K562 (cell line): ENCODE measurements at regions not wholly inside any gene's neighbourhood (a gene's known extent, or its start where the extent isn't known, plus 50 kb on each side); places are given as distances from the start of the nearest gene placed in this dataset.

Source experiments
- ATAC-seq: fragments of 200-7000 bp; cut with Tn5 transposase; 3 replicates; pipeline ENCODE4 v1.9.1; 2020; ENCODE audit warnings: moderate library complexity
- BruUV-seq: library from RNA; stranded (reverse); fragments of 400-500 nt; replicated peaks from 2 replicates; lab custom pipeline; 2021; lab: Mats Ljungman, UMichigan
- CTCF ChIA-PET: fragments of 300-600 bp; formaldehyde crosslinking; extraction: SDS; loops from one replicate; lab custom pipeline; 2021; ENCODE audit warnings: low intra/inter-chr PET ratio; lab: Yijun Ruan, JAX
- POLR2A ChIA-PET: fragments of 300-600, 350-650 bp; sonication (Branson Sonifier 250); formaldehyde crosslinking; extraction: SDS; loops from one replicate; lab custom pipeline; 2021; ENCODE audit warnings: antibody characterized with exemption, inconsistent platforms; lab: Yijun Ruan, JAX
- DNase-seq, 4 experiments: peaks; one replicate each; pipeline versions ENCODE4 v3.0.0 to v3.0.0-alpha.2; 2011 to 2018; ENCODE audit warnings: low spot score in 3 of 4, mixed read lengths in 3 of 4; ENCODE audit errors: extremely low read depth in 1 of 4
- FAIRE-seq: peaks from 2 replicates; lab custom pipeline; 2011; peaks lifted over from hg19 to GRCh38; lab: Jason Lieb, UNC
- H2AFZ ChIP-seq: 2 replicates; pipeline ENCODE4 v1.6.0; 2011; ENCODE audit warnings: low read depth, low read length, control low read depth, inconsistent platforms
- H3K27ac ChIP-seq: fragments of 200-600 bp; 3 replicates; pipeline ENCODE4 v1.8.0; 2011; ENCODE audit warnings: low read depth, mild to moderate bottlenecking, control low read depth, inconsistent platforms, low read length, moderate library complexity, mixed read lengths; ENCODE audit errors: extremely low read depth
- H3K27me3 ChIP-seq, 2 experiments: fragments of 300-600 bp in 1 of 2; 2 replicates in 1 of 2; 3 replicates in 1 of 2; pipeline versions ENCODE4 v1.6.0 to v1.8.0; 2011; ENCODE audit warnings: inconsistent platforms in 2 of 2, low read length in 2 of 2, mild to moderate bottlenecking in 1 of 2, mixed read lengths in 1 of 2, moderate library complexity in 1 of 2; ENCODE audit not compliant: control insufficient read depth in 2 of 2, insufficient read depth in 2 of 2
- H3K36me3 ChIP-seq: fragments of 300-600 bp; 3 replicates; pipeline ENCODE4 v1.8.0; 2011; ENCODE audit warnings: mild to moderate bottlenecking, low read length, inconsistent platforms; ENCODE audit not compliant: control insufficient read depth, insufficient read depth
- H3K4me1 ChIP-seq, 2 experiments: fragments of 200-600 bp in 1 of 2; replicated peaks in 1 of 2; 2 replicates in 1 of 2; 3 replicates in 1 of 2; pipeline versions ENCODE4 v1.5.1 to v1.8.0; 2011; ENCODE audit warnings: inconsistent platforms in 2 of 2, low read length in 2 of 2, mild to moderate bottlenecking in 1 of 2, mixed read lengths in 1 of 2, moderate library complexity in 1 of 2; ENCODE audit not compliant: control insufficient read depth in 2 of 2, insufficient read depth in 2 of 2
- H3K4me2 ChIP-seq: 2 replicates; pipeline ENCODE4 v1.6.1; 2011; ENCODE audit warnings: low read length, control low read depth, inconsistent platforms, mixed read lengths; ENCODE audit not compliant: insufficient read depth
- H3K4me3 ChIP-seq: fragments of 200-600 bp; sonication (generic), shearing (Covaris generic); 2 replicates; pipeline ENCODE4 v1.5.1; 2016; ENCODE audit warnings: control low read depth, inconsistent platforms
- H3K79me2 ChIP-seq: fragments of 200-600 bp; 3 replicates; pipeline ENCODE4 v1.8.0; 2011; ENCODE audit warnings: low read length, inconsistent platforms; ENCODE audit not compliant: control insufficient read depth, insufficient read depth
- H3K9ac ChIP-seq, 2 experiments: 2 replicates each; pipeline versions ENCODE4 v1.6.0 to v1.6.1; 2011; ENCODE audit warnings: low read depth in 2 of 2, low read length in 2 of 2, control low read depth in 1 of 2, inconsistent platforms in 1 of 2, mild to moderate bottlenecking in 1 of 2, mixed read lengths in 1 of 2; ENCODE audit not compliant: insufficient read depth in 1 of 2
- H3K9me1 ChIP-seq: one replicate; pipeline ENCODE4 v1.6.0; 2011; ENCODE audit warnings: inconsistent platforms, mild to moderate bottlenecking, low read length, moderate library complexity; ENCODE audit not compliant: control insufficient read depth, insufficient read depth
- H3K9me3 ChIP-seq: replicated peaks from 2 replicates; pipeline ENCODE4 v1.5.1; 2011; ENCODE audit warnings: low read depth, low read length, inconsistent platforms; ENCODE audit not compliant: control insufficient read depth, insufficient read depth
- H4K20me1 ChIP-seq: replicated peaks from 2 replicates; pipeline ENCODE4 v1.6.1; 2011; ENCODE audit warnings: low read length, inconsistent platforms, mixed read lengths; ENCODE audit not compliant: control insufficient read depth, insufficient read depth
- ARNT ChIP-seq, 2 experiments: fragments of 450-650 bp; IDR thresholded peaks; 2 replicates each; pipeline ENCODE4 v1.6.1; 2016; ENCODE audit warnings: mild to moderate bottlenecking in 1 of 2
- CBX2 ChIP-seq: fragments of 200-600 bp; sonication (generic); IDR thresholded peaks from one replicate; pipeline ENCODE4 v1.6.1; 2012; ENCODE audit warnings: mild to moderate bottlenecking, low read length, inconsistent platforms; ENCODE audit not compliant: insufficient read depth, poor library complexity, severe bottlenecking
- KAT2B ChIP-seq: IDR thresholded peaks from one replicate; pipeline ENCODE4 v1.6.1; 2012; ENCODE audit warnings: low read depth, mild to moderate bottlenecking, control low read depth, inconsistent platforms, low read length, moderate library complexity
- MBD2 ChIP-seq: sonication (generic); IDR thresholded peaks from 2 replicates; pipeline ENCODE4 v1.6.1; 2016; ENCODE audit warnings: low read depth, borderline replicate concordance
- RB1 ChIP-seq: fragments of 450-650 bp; IDR thresholded peaks from 2 replicates; pipeline ENCODE4 v1.6.1; 2017; ENCODE audit warnings: low read depth, mild to moderate bottlenecking
- RBBP5 ChIP-seq: fragments of 200-600 bp; sonication (generic); IDR thresholded peaks from 2 replicates; pipeline ENCODE4 v1.6.1; 2012; ENCODE audit warnings: borderline replicate concordance, mild to moderate bottlenecking, low read length, control low read depth, inconsistent platforms; ENCODE audit not compliant: insufficient read depth, poor library complexity, severe bottlenecking
- SLC30A9 ChIP-seq: fragments of 250-450 bp; sonication (Bioruptor Pico); IDR thresholded peaks from 2 replicates; pipeline ENCODE4 v1.8.0; 2022; ENCODE audit warnings: mild to moderate bottlenecking, moderate library complexity
- SMAD1 ChIP-seq: fragments of 150-350 bp; IDR thresholded peaks from 2 replicates; pipeline ENCODE4 v1.6.1; 2014; ENCODE audit warnings: low read length, low read depth; ENCODE audit not compliant: partially characterized antibody
- SMARCA4 ChIP-seq: fragments of 450-650 bp; IDR thresholded peaks from 2 replicates; pipeline ENCODE4 v1.6.1; 2016
- WHSC1 ChIP-seq: IDR thresholded peaks from one replicate; pipeline ENCODE4 v1.6.1; 2012; ENCODE audit warnings: low read length, control low read depth, inconsistent platforms
- ZNF408 ChIP-seq: fragments of 250-450 bp; sonication (Bioruptor Pico); IDR thresholded peaks from 2 replicates; pipeline ENCODE4 v1.4.0; 2020; ENCODE audit warnings: low read depth, mild to moderate bottlenecking, moderate library complexity
- ZNF830 ChIP-seq: fragments of 250-450 bp; sonication (Bioruptor Pico); IDR thresholded peaks from 2 replicates; pipeline ENCODE4 v1.5.0; 2021; ENCODE audit warnings: mild to moderate bottlenecking
- WGBS: fragments of 100-300 bp; shearing (Covaris generic); methylation state at CpG from one replicate; pipeline ENCODE4 v1.1.6; 2016; ENCODE audit warnings: low coverage, mixed read lengths; ENCODE audit not compliant: insufficient coverage; ENCODE audit errors: missing lambda C conversion rate; 5-methylcytosine and 5-hydroxymethylcytosine counted together
- in situ Hi-C: fragments of 300-500 bp; cut with MboI; formaldehyde crosslinking; loops from 4 replicates; pipeline ENCODE4 v1.15.0; 2018; ENCODE audit warnings: inconsistent platforms, mixed read lengths
- intact Hi-C: fragments of 100-400 bp; cut with micrococcal nuclease; formaldehyde crosslinking; loops from 2 replicates; pipeline ENCODE4 v1.14.2; 2022
- TF ChIP-seq, protein P1 (sequence below): fragments of 250-450 bp; sonication (Bioruptor Pico); IDR thresholded peaks from 2 replicates; pipeline ENCODE4 v1.4.0; 2020; ENCODE audit warnings: borderline replicate concordance
- TF ChIP-seq, protein P2 (sequence below): conservative IDR thresholded peaks from 2 replicates; pipeline ENCODE4 v1.6.1; 2011; ENCODE audit warnings: low read depth, mild to moderate bottlenecking, low read length; ENCODE audit not compliant: control insufficient read depth
- TF ChIP-seq, protein P3 (sequence below): sonication (generic); formaldehyde crosslinking; IDR thresholded peaks from 2 replicates; pipeline ENCODE4 v1.8.0; 2022; ENCODE audit warnings: mild to moderate bottlenecking, missing genetic modification reagents
- TF ChIP-seq, protein P4 (sequence below): fragments of 450-650 bp; formaldehyde crosslinking; IDR thresholded peaks from 2 replicates; pipeline ENCODE4 v1.4.0; 2020; ENCODE audit warnings: mild to moderate bottlenecking

DNA sequence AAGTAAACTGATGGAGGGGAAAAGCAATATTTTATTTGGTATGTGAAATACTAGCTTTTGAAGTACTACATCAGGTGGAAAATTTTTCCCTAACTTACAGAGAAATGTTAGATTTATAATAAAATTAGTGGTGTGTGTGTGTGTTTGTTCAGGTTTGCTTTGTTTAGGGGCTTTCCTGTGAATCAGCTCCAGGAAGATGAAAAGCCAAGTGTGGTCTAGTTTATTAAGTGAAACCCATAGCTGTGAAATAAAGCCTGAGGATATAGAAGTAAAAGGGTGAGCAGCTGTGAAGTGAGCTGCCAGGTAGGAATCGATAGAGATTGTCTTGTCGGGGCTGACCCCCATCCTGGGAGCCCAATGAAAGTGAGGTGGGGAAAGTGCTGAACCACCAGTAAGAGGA, 347.6 kb upstream of the IMPG1 start:
- ChIA-PET POLR2A (no interaction called here), CTCF (no interaction called here)
- Histone ChIP-seq H3K36me3 (no peaks in the 10 kb centered on the region), H3K27ac (no peak overlapping the region), H2AFZ (no peak overlapping the region), H3K9ac (no peak overlapping the region), H3K9me3 (no peaks in the 10 kb centered on the region), H3K4me1 (no peaks in the 10 kb centered on the region), H3K4me3 (no peak overlapping the region), H3K4me2 (no peak overlapping the region), H4K20me1 (no peaks in the 10 kb centered on the region), H3K79me2 (no peaks in the 10 kb centered on the region), H3K27me3 (no peaks in the 10 kb centered on the region), H3K9me1 (no peaks in the 10 kb centered on the region)
- DNase-seq: no peak
- FAIRE-seq: no peak
- no TSS peak for BruUV-seq
- ATAC-seq: no peak
- in situ Hi-C loops: no loop called here
- WGBS: 0% methylated on average over 2 of the region's 2 CpGs
- intact Hi-C loops: no loop called here
- TF ChIP-seq ARNT (IDR thresholded peaks at IDR 0.05) (no peak), SLC30A9 (CRISPR knock-in tag) (no peak), SMARCA4 (no peak), ZNF830 (CRISPR knock-in tag) (no peak), CBX2 (no peak), RB1 (no peak), WHSC1 (no peak), SMAD1 (no peak), MBD2 (no peak), KAT2B (no peak), RBBP5 (no peak), ZNF408 (CRISPR knock-in tag) (no peak)
- TF ChIP-seq, protein P1, sequence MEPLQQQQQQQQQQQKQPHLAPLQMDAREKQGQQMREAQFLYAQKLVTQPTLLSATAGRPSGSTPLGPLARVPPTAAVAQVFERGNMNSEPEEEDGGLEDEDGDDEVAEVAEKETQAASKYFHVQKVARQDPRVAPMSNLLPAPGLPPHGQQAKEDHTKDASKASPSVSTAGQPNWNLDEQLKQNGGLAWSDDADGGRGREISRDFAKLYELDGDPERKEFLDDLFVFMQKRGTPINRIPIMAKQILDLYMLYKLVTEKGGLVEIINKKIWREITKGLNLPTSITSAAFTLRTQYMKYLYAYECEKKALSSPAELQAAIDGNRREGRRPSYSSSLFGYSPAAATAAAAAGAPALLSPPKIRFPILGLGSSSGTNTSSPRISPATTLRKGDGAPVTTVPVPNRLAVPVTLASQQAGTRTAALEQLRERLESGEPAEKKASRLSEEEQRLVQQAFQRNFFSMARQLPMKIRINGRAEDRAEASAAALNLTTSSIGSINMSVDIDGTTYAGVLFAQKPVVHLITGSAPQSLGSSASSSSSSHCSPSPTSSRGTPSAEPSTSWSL (CRISPR knock-in tag): no peak
- TF ChIP-seq, protein P2, sequence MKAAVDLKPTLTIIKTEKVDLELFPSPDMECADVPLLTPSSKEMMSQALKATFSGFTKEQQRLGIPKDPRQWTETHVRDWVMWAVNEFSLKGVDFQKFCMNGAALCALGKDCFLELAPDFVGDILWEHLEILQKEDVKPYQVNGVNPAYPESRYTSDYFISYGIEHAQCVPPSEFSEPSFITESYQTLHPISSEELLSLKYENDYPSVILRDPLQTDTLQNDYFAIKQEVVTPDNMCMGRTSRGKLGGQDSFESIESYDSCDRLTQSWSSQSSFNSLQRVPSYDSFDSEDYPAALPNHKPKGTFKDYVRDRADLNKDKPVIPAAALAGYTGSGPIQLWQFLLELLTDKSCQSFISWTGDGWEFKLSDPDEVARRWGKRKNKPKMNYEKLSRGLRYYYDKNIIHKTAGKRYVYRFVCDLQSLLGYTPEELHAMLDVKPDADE: no peak
- TF ChIP-seq, protein P3, sequence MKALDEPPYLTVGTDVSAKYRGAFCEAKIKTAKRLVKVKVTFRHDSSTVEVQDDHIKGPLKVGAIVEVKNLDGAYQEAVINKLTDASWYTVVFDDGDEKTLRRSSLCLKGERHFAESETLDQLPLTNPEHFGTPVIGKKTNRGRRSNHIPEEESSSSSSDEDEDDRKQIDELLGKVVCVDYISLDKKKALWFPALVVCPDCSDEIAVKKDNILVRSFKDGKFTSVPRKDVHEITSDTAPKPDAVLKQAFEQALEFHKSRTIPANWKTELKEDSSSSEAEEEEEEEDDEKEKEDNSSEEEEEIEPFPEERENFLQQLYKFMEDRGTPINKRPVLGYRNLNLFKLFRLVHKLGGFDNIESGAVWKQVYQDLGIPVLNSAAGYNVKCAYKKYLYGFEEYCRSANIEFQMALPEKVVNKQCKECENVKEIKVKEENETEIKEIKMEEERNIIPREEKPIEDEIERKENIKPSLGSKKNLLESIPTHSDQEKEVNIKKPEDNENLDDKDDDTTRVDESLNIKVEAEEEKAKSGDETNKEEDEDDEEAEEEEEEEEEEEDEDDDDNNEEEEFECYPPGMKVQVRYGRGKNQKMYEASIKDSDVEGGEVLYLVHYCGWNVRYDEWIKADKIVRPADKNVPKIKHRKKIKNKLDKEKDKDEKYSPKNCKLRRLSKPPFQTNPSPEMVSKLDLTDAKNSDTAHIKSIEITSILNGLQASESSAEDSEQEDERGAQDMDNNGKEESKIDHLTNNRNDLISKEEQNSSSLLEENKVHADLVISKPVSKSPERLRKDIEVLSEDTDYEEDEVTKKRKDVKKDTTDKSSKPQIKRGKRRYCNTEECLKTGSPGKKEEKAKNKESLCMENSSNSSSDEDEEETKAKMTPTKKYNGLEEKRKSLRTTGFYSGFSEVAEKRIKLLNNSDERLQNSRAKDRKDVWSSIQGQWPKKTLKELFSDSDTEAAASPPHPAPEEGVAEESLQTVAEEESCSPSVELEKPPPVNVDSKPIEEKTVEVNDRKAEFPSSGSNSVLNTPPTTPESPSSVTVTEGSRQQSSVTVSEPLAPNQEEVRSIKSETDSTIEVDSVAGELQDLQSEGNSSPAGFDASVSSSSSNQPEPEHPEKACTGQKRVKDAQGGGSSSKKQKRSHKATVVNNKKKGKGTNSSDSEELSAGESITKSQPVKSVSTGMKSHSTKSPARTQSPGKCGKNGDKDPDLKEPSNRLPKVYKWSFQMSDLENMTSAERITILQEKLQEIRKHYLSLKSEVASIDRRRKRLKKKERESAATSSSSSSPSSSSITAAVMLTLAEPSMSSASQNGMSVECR (CRISPR knock-in tag): no peak
- TF ChIP-seq, protein P4, sequence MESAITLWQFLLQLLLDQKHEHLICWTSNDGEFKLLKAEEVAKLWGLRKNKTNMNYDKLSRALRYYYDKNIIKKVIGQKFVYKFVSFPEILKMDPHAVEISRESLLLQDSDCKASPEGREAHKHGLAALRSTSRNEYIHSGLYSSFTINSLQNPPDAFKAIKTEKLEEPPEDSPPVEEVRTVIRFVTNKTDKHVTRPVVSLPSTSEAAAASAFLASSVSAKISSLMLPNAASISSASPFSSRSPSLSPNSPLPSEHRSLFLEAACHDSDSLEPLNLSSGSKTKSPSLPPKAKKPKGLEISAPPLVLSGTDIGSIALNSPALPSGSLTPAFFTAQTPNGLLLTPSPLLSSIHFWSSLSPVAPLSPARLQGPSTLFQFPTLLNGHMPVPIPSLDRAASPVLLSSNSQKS: no peak
